SK-N-SH treated with all-trans-retinoic acid at 6 μM for 48 hours (cell line): ENCODE measurements at regions not wholly inside any gene's neighbourhood (a gene's known extent, or its start where the extent isn't known, plus 50 kb on each side); places are given as distances from the start of the nearest gene placed in this dataset.

Source experiments
- ATAC-seq: fragments of 200-7000 bp; cut with Tn5 transposase; 3 replicates; pipeline ENCODE4 v1.9.1; 2020; ENCODE audit warnings: mild to moderate bottlenecking, moderate library complexity
- ARNTL ChIP-seq: fragments of 450-650 bp; formaldehyde crosslinking; IDR thresholded peaks from 2 replicates; pipeline ENCODE4 v1.5.0; 2020; ENCODE audit warnings: low read depth, mild to moderate bottlenecking, moderate library complexity, borderline replicate concordance
- BACH2 ChIP-seq: fragments of 250-450 bp; sonication (Bioruptor Pico); IDR thresholded peaks from 2 replicates; pipeline ENCODE4 v1.9.0; 2021; ENCODE audit warnings: mild to moderate bottlenecking, borderline replicate concordance
- CREB5 ChIP-seq: fragments of 250-450 bp; sonication (Bioruptor Pico); IDR thresholded peaks from 2 replicates; pipeline ENCODE4 v1.5.1; 2020; ENCODE audit warnings: low read depth, mild to moderate bottlenecking, moderate library complexity
- CSRNP3 ChIP-seq: fragments of 250-450 bp; sonication (Bioruptor Pico); IDR thresholded peaks from 2 replicates; pipeline ENCODE4 v1.5.1; 2021; ENCODE audit warnings: mild to moderate bottlenecking, moderate library complexity
- GLIS3 ChIP-seq: fragments of 250-450 bp; sonication (Bioruptor Pico); IDR thresholded peaks from 2 replicates; pipeline ENCODE4 v1.5.0; 2020; ENCODE audit warnings: mild to moderate bottlenecking, moderate library complexity
- ISL1 ChIP-seq: fragments of 250-450 bp; sonication (Bioruptor Pico); IDR thresholded peaks from 2 replicates; pipeline ENCODE4 v2.1.2; 2022; ENCODE audit warnings: mild to moderate bottlenecking, moderate library complexity
- OSR1 ChIP-seq: fragments of 250-450 bp; sonication (Bioruptor Pico); IDR thresholded peaks from 2 replicates; pipeline ENCODE4 v1.8.0; 2022; ENCODE audit warnings: moderate library complexity, mild to moderate bottlenecking, inconsistent platforms
- PATZ1 ChIP-seq: fragments of 250-450 bp; sonication (Bioruptor Pico); IDR thresholded peaks from 2 replicates; pipeline ENCODE4 v1.8.0; 2020; ENCODE audit warnings: mild to moderate bottlenecking, moderate library complexity, borderline replicate concordance
- POU6F1 ChIP-seq: fragments of 250-450 bp; sonication (Bioruptor Pico); IDR thresholded peaks from 2 replicates; pipeline ENCODE4 v1.8.0; 2021; ENCODE audit warnings: low read depth, mild to moderate bottlenecking, moderate library complexity, borderline replicate concordance
- PPARA ChIP-seq: fragments of 250-450 bp; sonication (Bioruptor Pico); IDR thresholded peaks from 2 replicates; pipeline ENCODE4 v1.5.0; 2020; ENCODE audit warnings: mild to moderate bottlenecking, borderline replicate concordance
- SNAI2 ChIP-seq: fragments of 250-450 bp; sonication (Bioruptor Pico); IDR thresholded peaks from 2 replicates; pipeline ENCODE4 v1.5.0; 2020; ENCODE audit warnings: mild to moderate bottlenecking, moderate library complexity
- TCF4 ChIP-seq: fragments of 250-450 bp; sonication (Bioruptor Pico); IDR thresholded peaks from 2 replicates; pipeline ENCODE4 v1.8.0; 2021; ENCODE audit warnings: mild to moderate bottlenecking, moderate library complexity, borderline replicate concordance
- TOX ChIP-seq: fragments of 250-450 bp; sonication (Bioruptor Pico); IDR thresholded peaks from 2 replicates; pipeline ENCODE4 v1.8.0; 2021; ENCODE audit warnings: mild to moderate bottlenecking, moderate library complexity, borderline replicate concordance
- TSHZ2 ChIP-seq: fragments of 250-450 bp; sonication (Bioruptor Pico); IDR thresholded peaks from 2 replicates; pipeline ENCODE4 v1.5.0; 2020; ENCODE audit warnings: mild to moderate bottlenecking, moderate library complexity
- ZC3H10 ChIP-seq: fragments of 250-450 bp; sonication (Bioruptor Pico); IDR thresholded peaks from 2 replicates; pipeline ENCODE4 v1.5.1; 2021; ENCODE audit warnings: mild to moderate bottlenecking, moderate library complexity
- ZFP3 ChIP-seq: fragments of 250-450 bp; sonication (Bioruptor Pico); IDR thresholded peaks from 2 replicates; pipeline ENCODE4 v1.5.0; 2020; ENCODE audit warnings: mild to moderate bottlenecking, moderate library complexity
- ZFP30 ChIP-seq: fragments of 450-650 bp; formaldehyde crosslinking; IDR thresholded peaks from 2 replicates; pipeline ENCODE4 v1.5.0; 2022; ENCODE audit warnings: mild to moderate bottlenecking, moderate library complexity
- ZNF70 ChIP-seq: fragments of 450-650 bp; formaldehyde crosslinking; IDR thresholded peaks from 2 replicates; pipeline ENCODE4 v1.5.0; 2020; ENCODE audit warnings: mild to moderate bottlenecking, moderate library complexity
- ZNF8 ChIP-seq: fragments of 450-650 bp; formaldehyde crosslinking; IDR thresholded peaks from 2 replicates; pipeline ENCODE4 v1.5.0; 2020; ENCODE audit warnings: mild to moderate bottlenecking, moderate library complexity

GRCh38 chr14:27686137-27686536 lies 1080.5 kb upstream of the FOXG1 start:
- TF ChIP-seq TCF4 (no peak), BACH2 (CRISPR knock-in tag) (no peak), OSR1 (CRISPR knock-in tag) (no peak), POU6F1 (CRISPR knock-in tag) (no peak), ZC3H10 (CRISPR knock-in tag) (no peak)
- ATAC-seq, result no peak

- ATAC-seq, result no peak
- no peak for TF ChIP-seq CREB5 (CRISPR knock-in tag)
- no peak for TF ChIP-seq GLIS3
- no peak for TF ChIP-seq BACH2 (CRISPR knock-in tag)
Measured at GRCh38 chr14:27688841-27689444, 1077.6 kb upstream of the FOXG1 start.

- no peak for TF ChIP-seq ZC3H10 (CRISPR knock-in tag)
- TF ChIP-seq CSRNP3 (CRISPR knock-in tag), result no peak
- TF ChIP-seq TSHZ2 (CRISPR knock-in tag), result no peak
- no peak for TF ChIP-seq POU6F1 (CRISPR knock-in tag)
- TF ChIP-seq OSR1 (CRISPR knock-in tag), result no peak
- no peak for TF ChIP-seq ARNTL (CRISPR knock-in tag)
- TF ChIP-seq PPARA (CRISPR knock-in tag), result no peak
- no peak for TF ChIP-seq GLIS3
- TF ChIP-seq ISL1 (CRISPR knock-in tag), result no peak
- TF ChIP-seq PATZ1 (CRISPR knock-in tag), result no peak
- no peak for TF ChIP-seq ZFP3 (CRISPR knock-in tag)
- no peak for ATAC-seq
Measured at GRCh38 chr14:27712364-27712763, 1054.2 kb upstream of the FOXG1 start.

GRCh38 chr14:27715561-27715960 lies 1051.0 kb upstream of the FOXG1 start:
- TF ChIP-seq ZNF70 (CRISPR knock-in tag), result no peak
- TF ChIP-seq SNAI2 (CRISPR knock-in tag), result no peak
- TF ChIP-seq ZFP30 (CRISPR knock-in tag), result no peak
- no peak for TF ChIP-seq ZNF8 (CRISPR knock-in tag)
- TF ChIP-seq PATZ1 (CRISPR knock-in tag), result no peak
- no peak for TF ChIP-seq TOX
- no peak for ATAC-seq
